CD4-positive, alpha-beta memory T cell (primary cell): ENCODE measurements at regions not wholly inside any gene's neighbourhood (a gene's known extent, or its start where the extent isn't known, plus 50 kb on each side); places are given as distances from the start of the nearest gene placed in this dataset.

Experiments used
- CTCF ChIA-PET: fragments of 350-600 bp; sonication (Branson Sonifier 250); formaldehyde crosslinking; loops from one replicate; lab custom pipeline; 2021; ENCODE audit warnings: inconsistent platforms; ENCODE audit not compliant: partially characterized antibody; lab: Charles Lee
- POLR2A ChIA-PET: fragments of 350-600 bp; sonication (Branson Sonifier 250); formaldehyde crosslinking; loops from one replicate; lab custom pipeline; 2021; ENCODE audit not compliant: partially characterized antibody; lab: Charles Lee
- DNase-seq, 5 donors: peaks; one replicate each; pipeline versions ENCODE4 v3.0.0 to v3.0.0-alpha.2; 2020 to 2022; ENCODE audit warnings: mixed read lengths in 1 of 5
- H3K27ac ChIP-seq: one replicate; pipeline ENCODE4 v1.7.0; 2013; ENCODE audit warnings: low read depth, low read length
- H3K27me3 ChIP-seq: 2 replicates; pipeline ENCODE4 v1.7.0; 2013; ENCODE audit warnings: mild to moderate bottlenecking, low read length, moderate library complexity; ENCODE audit not compliant: insufficient read depth
- H3K36me3 ChIP-seq: 2 replicates; pipeline ENCODE4 v1.7.0; 2013; ENCODE audit warnings: mild to moderate bottlenecking, low read length, moderate library complexity; ENCODE audit not compliant: insufficient read depth
- H3K4me1 ChIP-seq: 2 replicates; pipeline ENCODE4 v1.7.0; 2013; ENCODE audit warnings: mild to moderate bottlenecking, low read length, moderate library complexity; ENCODE audit not compliant: insufficient read depth
- H3K4me3 ChIP-seq, 2 donors: one replicate each; pipeline ENCODE4 v1.7.0; 2013; ENCODE audit warnings: low read length in 2 of 2, mild to moderate bottlenecking in 1 of 2
- H3K9me3 ChIP-seq, 2 donors: one replicate each; pipeline ENCODE4 v1.7.0; 2013; ENCODE audit warnings: low read length in 2 of 2, control low read depth in 1 of 2; ENCODE audit not compliant: control insufficient read depth in 1 of 2
- H3K27ac Mint-ChIP-seq, 7 donors: one replicate each; pipeline ENCODE4 v1.8.0; 2020 to 2021; ENCODE audit warnings: mixed read lengths in 7 of 7, mild to moderate bottlenecking in 6 of 7, inconsistent platforms in 3 of 7, moderate library complexity in 3 of 7
- H3K27me3 Mint-ChIP-seq, 2 donors: one replicate each; pipeline ENCODE4 v1.8.0; 2020 to 2021; ENCODE audit warnings: mixed read lengths in 2 of 2
- H3K36me3 Mint-ChIP-seq, 2 donors: one replicate each; pipeline ENCODE4 v1.8.0; 2020 to 2021; ENCODE audit warnings: mixed read lengths in 2 of 2, inconsistent platforms in 1 of 2, mild to moderate bottlenecking in 1 of 2
- H3K4me1 Mint-ChIP-seq, 4 donors: one replicate each; pipeline ENCODE4 v1.8.0; 2020 to 2021; ENCODE audit warnings: mixed read lengths in 4 of 4, mild to moderate bottlenecking in 1 of 4
- H3K4me3 Mint-ChIP-seq, 8 donors: one replicate each; pipeline ENCODE4 v1.8.0; 2020 to 2021; ENCODE audit warnings: mixed read lengths in 8 of 8, mild to moderate bottlenecking in 7 of 8, moderate library complexity in 6 of 8, inconsistent platforms in 3 of 8
- H3K9me3 Mint-ChIP-seq, 8 donors: one replicate each; pipeline ENCODE4 v1.8.0; 2020 to 2021; ENCODE audit warnings: mixed read lengths in 8 of 8, mild to moderate bottlenecking in 5 of 8, inconsistent platforms in 3 of 8, moderate library complexity in 1 of 8
- intact Hi-C: fragments of 100-400 bp; cut with micrococcal nuclease; formaldehyde crosslinking; loops from one replicate; pipeline ENCODE4 v1.15.1; 2023

- DNase-seq: no peak
- Histone ChIP-seq H3K36me3 (no peaks in the 10 kb centered on the region), H3K27ac (no peak overlapping the region), H3K27me3 (no peaks in the 10 kb centered on the region), H3K4me3 (no peak overlapping the region), H3K9me3 (no peaks in the 10 kb centered on the region), H3K4me1 (no peaks in the 10 kb centered on the region)
- intact Hi-C loops: no loop called here
- POLR2A ChIA-PET: no interaction called here
- Mint-ChIP-seq H3K27ac (no peak overlapping the region), H3K4me1 (no peaks in the 10 kb centered on the region), H3K9me3 (peaks cover 0 to 17% (median 6%) of the 10 kb centered on the region in 8 donors), H3K36me3 (no peaks in the 10 kb centered on the region), H3K4me3 (no peak overlapping the region), H3K27me3 (no peaks in the 10 kb centered on the region)
- CTCF ChIA-PET: no interaction called here
These were observed 285.0 kb upstream of the PCDH20 start for GRCh38 chr13:61700620-61701019.

GRCh38 chr13:61700181-61700580 lies 284.5 kb upstream of the PCDH20 start:
- ChIA-PET POLR2A (no interaction called here), CTCF (no interaction called here)
- Histone ChIP-seq H3K4me3 (no peak overlapping the region), H3K4me1 (no peaks in the 10 kb centered on the region), H3K27me3 (no peaks in the 10 kb centered on the region), H3K27ac (no peak overlapping the region), H3K36me3 (no peaks in the 10 kb centered on the region), H3K9me3 (no peaks in the 10 kb centered on the region)
- Mint-ChIP-seq H3K36me3 (no peaks in the 10 kb centered on the region), H3K4me3 (no peak overlapping the region), H3K27me3 (no peaks in the 10 kb centered on the region), H3K4me1 (no peaks in the 10 kb centered on the region), H3K27ac (no peak overlapping the region), H3K9me3 (peaks cover 0 to 13% (median 6%) of the 10 kb centered on the region in 8 donors)
- intact Hi-C loops: no loop called here
- DNase-seq: no peak

- no peak overlapping the region for H3K4me3 ChIP-seq
- no peaks in the 10 kb centered on the region for H3K27me3 ChIP-seq
- no peaks in the 10 kb centered on the region for H3K27me3 Mint-ChIP-seq
- H3K27ac ChIP-seq: no peak overlapping the region
- H3K36me3 Mint-ChIP-seq: no peaks in the 10 kb centered on the region
- ChIA-PET POLR2A (no interaction called here), CTCF (no interaction called here)
- H3K4me1 Mint-ChIP-seq: no peaks in the 10 kb centered on the region
- H3K9me3 ChIP-seq: no peaks in the 10 kb centered on the region
- intact Hi-C loops: no loop called here
- no peak overlapping the region for H3K27ac Mint-ChIP-seq
- no peaks in the 10 kb centered on the region for H3K36me3 ChIP-seq
- no peak for DNase-seq
- no peaks in the 10 kb centered on the region for H3K4me1 ChIP-seq
- peaks cover 0 to 6% (median 0%) of the 10 kb centered on the region in 8 donors for H3K9me3 Mint-ChIP-seq
- H3K4me3 Mint-ChIP-seq: no peak overlapping the region
These were observed 281.0 kb upstream of the PCDH20 start for GRCh38 chr13:61696676-61697075.

GRCh38 chr13:61695147-61695546 lies 279.5 kb upstream of the PCDH20 start:
- ChIA-PET CTCF (no interaction called here), POLR2A (no interaction called here)
- H3K27me3 ChIP-seq: no peaks in the 10 kb centered on the region
- H3K4me1 ChIP-seq: no peaks in the 10 kb centered on the region
- no peaks in the 10 kb centered on the region for H3K36me3 Mint-ChIP-seq
- no peaks in the 10 kb centered on the region for H3K36me3 ChIP-seq
- H3K9me3 ChIP-seq: no peaks in the 10 kb centered on the region
- H3K27me3 Mint-ChIP-seq: no peaks in the 10 kb centered on the region
- peaks cover 0 to 7% (median 1%) of the 10 kb centered on the region in 8 donors for H3K9me3 Mint-ChIP-seq
- DNase-seq: no peak
- no peak overlapping the region for H3K27ac Mint-ChIP-seq
- H3K27ac ChIP-seq: no peak overlapping the region
- no peaks in the 10 kb centered on the region for H3K4me1 Mint-ChIP-seq
- no peak overlapping the region for H3K4me3 Mint-ChIP-seq
- H3K4me3 ChIP-seq: no peak overlapping the region
- intact Hi-C loops: no loop called here

- Histone ChIP-seq H3K4me1 (no peaks in the 10 kb centered on the region), H3K4me3 (no peak overlapping the region), H3K27ac (no peak overlapping the region), H3K9me3 (no peaks in the 10 kb centered on the region), H3K36me3 (no peaks in the 10 kb centered on the region), H3K27me3 (no peaks in the 10 kb centered on the region)
- H3K9me3 Mint-ChIP-seq: peaks cover 0 to 12% (median 6%) of the 10 kb centered on the region in 8 donors
- H3K4me3 Mint-ChIP-seq: no peak overlapping the region
- no peak for DNase-seq
- CTCF ChIA-PET: no interaction called here
- H3K27me3 Mint-ChIP-seq: no peaks in the 10 kb centered on the region
- POLR2A ChIA-PET: no interaction called here
- H3K36me3 Mint-ChIP-seq: no peaks in the 10 kb centered on the region
- H3K4me1 Mint-ChIP-seq: no peaks in the 10 kb centered on the region
- intact Hi-C loops: no loop called here
- H3K27ac Mint-ChIP-seq: no peak overlapping the region
These were observed 277.0 kb upstream of the PCDH20 start for GRCh38 chr13:61692691-61693090.

GRCh38 chr13:61685682-61686012 lies 270.0 kb upstream of the PCDH20 start:
- POLR2A ChIA-PET: no interaction called here
- no peak overlapping the region for H3K27ac Mint-ChIP-seq

GRCh38 chr13:61684976-61685681 lies 269.5 kb upstream of the PCDH20 start:
- intact Hi-C loops: no loop called here
- Histone ChIP-seq H3K9me3 (no peaks in the 10 kb centered on the region), H3K4me3 (no peak overlapping the region), H3K27ac (no peak overlapping the region), H3K36me3 (no peaks in the 10 kb centered on the region), H3K27me3 (no peaks in the 10 kb centered on the region), H3K4me1 (no peaks in the 10 kb centered on the region)
- Mint-ChIP-seq H3K27ac (no peak overlapping the region), H3K4me1 (no peaks in the 10 kb centered on the region), H3K27me3 (no peaks in the 10 kb centered on the region), H3K4me3 (no peak overlapping the region), H3K36me3 (no peaks in the 10 kb centered on the region), H3K9me3 (peaks cover 4 to 29% (median 14%) of the 10 kb centered on the region in 8 donors)
- ChIA-PET CTCF (no interaction called here), POLR2A (no interaction called here)
- DNase-seq: no peak

More at GRCh38 chr13:61685682-61686012, 270.0 kb upstream of the PCDH20 start:
- Mint-ChIP-seq H3K27me3 (no peaks in the 10 kb centered on the region), H3K36me3 (no peaks in the 10 kb centered on the region), H3K4me1 (no peaks in the 10 kb centered on the region), H3K9me3 (peaks cover 4 to 29% (median 14%) of the 10 kb centered on the region in 8 donors), H3K4me3 (no peak overlapping the region)
- no peak overlapping the region for H3K4me3 ChIP-seq
- CTCF ChIA-PET: no interaction called here
- intact Hi-C loops: no loop called here
- DNase-seq: no peak
- H3K4me1 ChIP-seq: no peaks in the 10 kb centered on the region
- no peaks in the 10 kb centered on the region for H3K27me3 ChIP-seq
- no peaks in the 10 kb centered on the region for H3K36me3 ChIP-seq
- H3K27ac ChIP-seq: no peak overlapping the region
- H3K9me3 ChIP-seq: no peaks in the 10 kb centered on the region
